Spleen (tissue), 11 donors: ENCODE measurements at regions not wholly inside any gene's neighbourhood (a gene's known extent, or its start where the extent isn't known, plus 50 kb on each side); places are given as distances from the start of the nearest gene placed in this dataset.

ENCODE experiments used
- DNase-seq: peaks from one replicate; pipeline ENCODE4 v3.0.0-alpha.2; 2020
- H3K27ac ChIP-seq, 8 donors: fragments of 200-600 bp; sonication (generic) in 7 of 8; 1 replicate in 4 of 8; 2 replicates in 4 of 8; pipeline versions ENCODE4 v1.5.0 to v1.8.0; 2016 to 2021; ENCODE audit warnings: inconsistent platforms in 4 of 8, mild to moderate bottlenecking in 4 of 8, moderate library complexity in 1 of 8
- H3K27me3 ChIP-seq, 7 donors: fragments of 200-600 bp; sonication (generic) in 6 of 7; replicated peaks in 1 of 7; 1 replicate in 4 of 7; 2 replicates in 3 of 7; pipeline versions ENCODE4 v1.5.0 to v1.8.0; 2016 to 2021; ENCODE audit warnings: inconsistent platforms in 3 of 7, mild to moderate bottlenecking in 1 of 7
- H3K36me3 ChIP-seq, 6 donors: fragments of 200-600 bp; sonication (generic) in 5 of 6; 1 replicate in 4 of 6; 2 replicates in 2 of 6; pipeline versions ENCODE4 v1.5.0 to v1.8.0; 2016 to 2021; ENCODE audit warnings: inconsistent platforms in 2 of 6
- H3K4me1 ChIP-seq, 6 donors: fragments of 200-600 bp; sonication (generic) in 5 of 6; 1 replicate in 3 of 6; 2 replicates in 3 of 6; pipeline versions ENCODE4 v1.5.0 to v1.8.0; 2016 to 2021; ENCODE audit warnings: inconsistent platforms in 3 of 6
- H3K4me3 ChIP-seq, 8 donors: fragments of 200-600 bp; sonication (generic) in 7 of 8; 1 replicate in 4 of 8; 2 replicates in 4 of 8; pipeline versions ENCODE4 v1.5.0 to v1.8.0; 2016 to 2021; ENCODE audit warnings: inconsistent platforms in 4 of 8, mild to moderate bottlenecking in 4 of 8, moderate library complexity in 2 of 8
- H3K9me3 ChIP-seq, 8 donors: fragments of 200-600 bp; sonication (generic) in 7 of 8; 1 replicate in 4 of 8; 2 replicates in 4 of 8; pipeline versions ENCODE4 v1.5.0 to v1.8.0; 2016 to 2021; ENCODE audit warnings: inconsistent platforms in 4 of 8
- CTCF ChIP-seq, 11 experiments: fragments of 200-600 bp in 7 of 11; fragments of 450-650 bp in 4 of 11; sonication (generic) in 4 of 11; IDR thresholded peaks in 8 of 11; conservative IDR thresholded peaks in 3 of 11; 1 replicate in 7 of 11; 2 replicates in 4 of 11; pipeline versions ENCODE4 v1.4.0 to v1.8.0; 2016 to 2021; ENCODE audit warnings: antibody characterized with exemption in 11 of 11, inconsistent platforms in 4 of 11, mild to moderate bottlenecking in 1 of 11
- POLR2A ChIP-seq, 3 donors: fragments of 450-650 bp; IDR thresholded peaks; one replicate each; pipeline ENCODE4 v1.5.1; 2017; ENCODE audit warnings: antibody characterized with exemption in 3 of 3, mild to moderate bottlenecking in 1 of 3
- POLR2AphosphoS5 ChIP-seq, 3 donors: sonication (generic); formaldehyde crosslinking; IDR thresholded peaks; one replicate each; pipeline ENCODE4 v1.5.1; 2017; ENCODE audit warnings: antibody characterized with exemption in 3 of 3
- WGBS, 5 donors: extraction: QIAGEN DNeasy Blood & Tissue Kit in 3 of 5; methylation state at CpG; one replicate each; pipeline versions ENCODE4 v1.1.5 to v1.1.7; 2013 to 2018; 5-methylcytosine and 5-hydroxymethylcytosine counted together
- intact Hi-C: fragments of 100-400 bp; cut with DNase I; formaldehyde crosslinking; loops from one replicate; pipeline ENCODE4 v1.15.0; 2023; ENCODE audit warnings: low total_unique reads
- donor health status: healthy with polysubstance abuse.
- donor health status: DM: no; HTN: no; CAD: no; lungs with moderate emphysema.
- donor health status: DM: no; HTN: no; CAD: no.
- donor health status: Bipolar disorder and iron deficiency.
- donor health status: healthy.
- donor health status: DM: no; HTN: no; CAD: no.
- donor health status: DM: yes; HTN: yes; CAD: no.

GRCh38 chr4:170729236-170729635 lies 639.5 kb upstream of the AADAT start:
- H3K36me3 ChIP-seq, result no peaks in the 10 kb centered on the region
- intact Hi-C loops, result no loop called here
- no peak for DNase-seq
- H3K4me1 ChIP-seq, result no peaks in the 10 kb centered on the region
- TF ChIP-seq POLR2AphosphoS5 (IDR thresholded peaks at IDR 0.05), result no peak
- H3K27me3 ChIP-seq, result no peaks in the 10 kb centered on the region
- H3K27ac ChIP-seq, result no peak overlapping the region
- H3K9me3 ChIP-seq, result no peaks in the 10 kb centered on the region
- H3K4me3 ChIP-seq, result no peak overlapping the region
- WGBS, 5 donors, result 10 to 28% (median 20%) methylated on average over 4 of the region's 4 CpGs

GRCh38 chr4:170724191-170724590 lies 634.4 kb upstream of the AADAT start:
- TF ChIP-seq POLR2A (IDR thresholded peaks at IDR 0.05) (no peak), CTCF (IDR thresholded peaks at IDR 0.05 in 8 of 11, conservative IDR thresholded peaks at IDR 0.05 in 3 of 11) (no peak), POLR2AphosphoS5 (IDR thresholded peaks at IDR 0.05) (no peak)
- no peak overlapping the region for H3K4me3 ChIP-seq
- intact Hi-C loops, result no loop called here
- H3K4me1 ChIP-seq, result no peaks in the 10 kb centered on the region
- WGBS, 5 donors, result 77 to 90% (median 82%) methylated on average over 1 of the region's 1 CpG
- H3K9me3 ChIP-seq, result peaks cover 0 to 9% (median 2%) of the 10 kb centered on the region in 8 donors
- DNase-seq, result no peak
- H3K27me3 ChIP-seq, result no peaks in the 10 kb centered on the region
- no peaks in the 10 kb centered on the region for H3K36me3 ChIP-seq
- H3K27ac ChIP-seq, result no peak overlapping the region

- no peak for DNase-seq
- H3K4me3 ChIP-seq, result no peak overlapping the region
- no peak for TF ChIP-seq CTCF (IDR thresholded peaks at IDR 0.05 in 8 of 11, conservative IDR thresholded peaks at IDR 0.05 in 3 of 11)
- no peak for TF ChIP-seq POLR2A (IDR thresholded peaks at IDR 0.05)
- TF ChIP-seq POLR2AphosphoS5 (IDR thresholded peaks at IDR 0.05), result no peak
- H3K9me3 ChIP-seq, result peaks cover 0 to 9% (median 2%) of the 10 kb centered on the region in 8 donors
- intact Hi-C loops, result no loop called here
- WGBS, 5 donors, result 74 to 85% (median 83%) methylated on average over 2 of the region's 2 CpGs
- no peaks in the 10 kb centered on the region for H3K4me1 ChIP-seq
- H3K36me3 ChIP-seq, result no peaks in the 10 kb centered on the region
- H3K27me3 ChIP-seq, result no peaks in the 10 kb centered on the region
- H3K27ac ChIP-seq, result no peak overlapping the region
These were observed 633.4 kb upstream of the AADAT start for GRCh38 chr4:170723171-170723570.

- intact Hi-C loops, result no loop called here
- no peak overlapping the region for H3K27ac ChIP-seq
- no peaks in the 10 kb centered on the region for H3K27me3 ChIP-seq
- no peak for DNase-seq
- no peak overlapping the region for H3K4me3 ChIP-seq
- no peaks in the 10 kb centered on the region for H3K36me3 ChIP-seq
- WGBS, 5 donors, result 69 to 92% (median 78%) methylated on average over 1 of the region's 1 CpG
- TF ChIP-seq POLR2AphosphoS5 (IDR thresholded peaks at IDR 0.05) (no peak), POLR2A (IDR thresholded peaks at IDR 0.05) (no peak), CTCF (IDR thresholded peaks at IDR 0.05 in 8 of 11, conservative IDR thresholded peaks at IDR 0.05 in 3 of 11) (no peak)
- H3K9me3 ChIP-seq, result peaks cover 0 to 9% (median 2%) of the 10 kb centered on the region in 8 donors
- no peaks in the 10 kb centered on the region for H3K4me1 ChIP-seq
These were observed 632.1 kb upstream of the AADAT start for GRCh38 chr4:170721812-170722373.

- WGBS, 5 donors, result 80 to 93% (median 88%) methylated on average over 1 of the region's 1 CpG
- H3K27ac ChIP-seq, result no peak overlapping the region
- intact Hi-C loops, result no loop called here
- H3K4me3 ChIP-seq, result no peak overlapping the region
- H3K27me3 ChIP-seq, result no peaks in the 10 kb centered on the region
- no peaks in the 10 kb centered on the region for H3K36me3 ChIP-seq
- H3K9me3 ChIP-seq, result peaks cover 0 to 14% (median 1%) of the 10 kb centered on the region in 8 donors
- no peak for DNase-seq
- no peak for TF ChIP-seq CTCF (IDR thresholded peaks at IDR 0.05 in 8 of 11, conservative IDR thresholded peaks at IDR 0.05 in 3 of 11)
- TF ChIP-seq POLR2AphosphoS5 (IDR thresholded peaks at IDR 0.05), result no peak
- TF ChIP-seq POLR2A (IDR thresholded peaks at IDR 0.05), result no peak
- H3K4me1 ChIP-seq, result no peaks in the 10 kb centered on the region
These were observed 627.1 kb upstream of the AADAT start for GRCh38 chr4:170716868-170717267.
